ENCODE measurements at regions not wholly inside any gene's neighbourhood (a gene's known extent, or its start where the extent isn't known, plus 50 kb on each side); places are given as distances from the start of the nearest gene placed in this dataset.

- no peaks in the 10 kb centered on the region for H3K9me3 ChIP-seq
- H3K27ac ChIP-seq (ENCODE audit: low read depth in 2 of 2, low read length in 1 of 2): no peak overlapping the region
- CTCF ChIA-PET: interaction anchor here (0.6 to 1.5 kb wide), 3 partner anchors 13 to 128 kb away, joined by 3 to 5 read pairs (median 3); no protein-coding TSS in a partner anchor
- no peaks in the 10 kb centered on the region for H3K36me3 ChIP-seq (replicated peaks in 1 of 2; ENCODE audit: control insufficient read depth in 1 of 2, insufficient read depth in 2 of 2, low read length in 1 of 2)
- no peak overlapping the region for H2AFZ ChIP-seq (ENCODE audit: low read depth)
- H3K9ac ChIP-seq: no peak overlapping the region
- no peaks in the 10 kb centered on the region for H3K79me2 ChIP-seq (ENCODE audit: insufficient read depth)
- no peaks in the 10 kb centered on the region for H3F3A ChIP-seq (replicated peaks; ENCODE audit: insufficient read depth)
- H3K9me2 ChIP-seq: no peaks in the 10 kb centered on the region
- no peak for DNase-seq
- H3K4me2 ChIP-seq: no peak overlapping the region
- H3K27me3 ChIP-seq (ENCODE audit: insufficient read depth): peaks cover 17% of the 10 kb centered on the region
- no peak for TF ChIP-seq USF2 (IDR thresholded peaks at IDR 0.05; ENCODE audit: borderline replicate concordance, low read depth, low read length)
- no peak for TF ChIP-seq JUND (IDR thresholded peaks at IDR 0.05)
- no peak for TF ChIP-seq POLR2AphosphoS5 (IDR thresholded peaks at IDR 0.05; ENCODE audit: low read depth, low read length)
- no peak for TF ChIP-seq GABPA (IDR thresholded peaks at IDR 0.05; ENCODE audit: low read depth)
- TF ChIP-seq MXI1 (IDR thresholded peaks at IDR 0.05; ENCODE audit: low read depth, low read length): no peak
- no peak for TF ChIP-seq FOXJ3 (CRISPR knock-in tag; IDR thresholded peaks at IDR 0.05)
- no peak for TF ChIP-seq MEF2A (IDR thresholded peaks at IDR 0.05; ENCODE audit: borderline replicate concordance, low read depth)
- TF ChIP-seq SMC3 (IDR thresholded peaks at IDR 0.05; ENCODE audit: low read depth, low read length): no peak
- TF ChIP-seq TEAD4 (IDR thresholded peaks at IDR 0.05; ENCODE audit: borderline replicate concordance, insufficient read depth): no peak
- POLR2A ChIA-PET: no interaction called here
- WGBS (ENCODE audit: low lambda C conversion rate): 72% methylated on average over 3 of the region's 5 CpGs
- no peak overlapping the region for H3K4me3 ChIP-seq (ENCODE audit: low read depth in 2 of 2, low read length in 1 of 2)
- no peaks in the 10 kb centered on the region for H4K20me1 ChIP-seq (ENCODE audit: insufficient read depth)
- H3K4me1 ChIP-seq (ENCODE audit: control insufficient read depth in 1 of 2, insufficient read depth in 2 of 2, low read depth in 1 of 2, low read length in 1 of 2): no peaks in the 10 kb centered on the region
These were observed 64.7 kb upstream of the JDP2 start for GRCh38 chr14:75363130-75363529.

- Histone ChIP-seq H3F3A (replicated peaks; ENCODE audit: insufficient read depth) (no peaks in the 10 kb centered on the region), H3K4me1 (ENCODE audit: control insufficient read depth in 1 of 2, insufficient read depth in 2 of 2, low read depth in 1 of 2, low read length in 1 of 2) (no peaks in the 10 kb centered on the region), H2AFZ (ENCODE audit: low read depth) (no peak overlapping the region), H3K36me3 (replicated peaks in 1 of 2; ENCODE audit: control insufficient read depth in 1 of 2, insufficient read depth in 2 of 2, low read length in 1 of 2) (no peaks in the 10 kb centered on the region), H4K20me1 (ENCODE audit: insufficient read depth) (no peaks in the 10 kb centered on the region), H3K27ac (ENCODE audit: low read depth in 2 of 2, low read length in 1 of 2) (no peak overlapping the region), H3K27me3 (ENCODE audit: insufficient read depth) (peaks cover 17% of the 10 kb centered on the region), H3K79me2 (ENCODE audit: insufficient read depth) (no peaks in the 10 kb centered on the region), H3K4me2 (no peak overlapping the region), H3K9me3 (no peaks in the 10 kb centered on the region), H3K9ac (no peak overlapping the region), H3K4me3 (ENCODE audit: low read depth in 2 of 2, low read length in 1 of 2) (no peak overlapping the region), H3K9me2 (no peaks in the 10 kb centered on the region)
- 49% methylated on average over 4 of the region's 4 CpGs for WGBS (ENCODE audit: low lambda C conversion rate)
- ChIA-PET CTCF (interaction anchor here (0.6 to 1.5 kb wide), 3 partner anchors 13 to 127 kb away, joined by 3 to 5 read pairs (median 3); no protein-coding TSS in a partner anchor), POLR2A (no interaction called here)
- no peak for DNase-seq
- no peak for TF ChIP-seq TCF12 (IDR thresholded peaks at IDR 0.05)
- TF ChIP-seq SMC3 (IDR thresholded peaks at IDR 0.05; ENCODE audit: low read depth, low read length): no peak
- no peak for TF ChIP-seq JUND (IDR thresholded peaks at IDR 0.05)
- TF ChIP-seq RCOR1 (IDR thresholded peaks at IDR 0.05; ENCODE audit: low read length): no peak
- no peak for TF ChIP-seq ELF1 (IDR thresholded peaks at IDR 0.05)
- no peak for TF ChIP-seq MEF2A (IDR thresholded peaks at IDR 0.05; ENCODE audit: borderline replicate concordance, low read depth)
- TF ChIP-seq NFIC (IDR thresholded peaks at IDR 0.05; ENCODE audit: borderline replicate concordance): no peak
- TF ChIP-seq POLR2AphosphoS5 (IDR thresholded peaks at IDR 0.05; ENCODE audit: low read depth, low read length): no peak
- TF ChIP-seq FOXJ3 (CRISPR knock-in tag; IDR thresholded peaks at IDR 0.05): no peak
- no peak for TF ChIP-seq GATA2 (CRISPR knock-in tag; IDR thresholded peaks at IDR 0.05)
- no peak for TF ChIP-seq FOXM1 (IDR thresholded peaks at IDR 0.05; ENCODE audit: low read depth)
- no peak for TF ChIP-seq MXI1 (IDR thresholded peaks at IDR 0.05; ENCODE audit: low read depth, low read length)
- TF ChIP-seq TAF1 (IDR thresholded peaks at IDR 0.05; ENCODE audit: borderline replicate concordance, low read depth, low read length): no peak
- no peak for TF ChIP-seq NRF1 (IDR thresholded peaks at IDR 0.05; ENCODE audit: low read depth, low read length)
These were observed 64.1 kb upstream of the JDP2 start for GRCh38 chr14:75363570-75364227.

Data from SK-N-SH (cell line).